ENCODE measurements at regions not wholly inside any gene's neighbourhood (a gene's known extent, or its start where the extent isn't known, plus 50 kb on each side); places are given as distances from the start of the nearest gene placed in this dataset.

- H3K9ac ChIP-seq (ENCODE audit: low read length in 3 of 3): no peak overlapping the region
- no peak for TF ChIP-seq CTCF (IDR thresholded peaks at IDR 0.05; ENCODE audit: borderline replicate concordance, extremely low read depth, insufficient read depth)
- H3K4me1 ChIP-seq (ENCODE audit: control insufficient read depth in 2 of 3, insufficient read depth in 2 of 3, low read depth in 1 of 3, low read length in 3 of 3): no peaks in the 10 kb centered on the region
- no peak overlapping the region for H3K4me3 ChIP-seq (ENCODE audit: low read length in 3 of 3)
- intact Hi-C loops (cut with DNase I): no loop called here
- no peaks in the 10 kb centered on the region for H3K27me3 ChIP-seq (ENCODE audit: control insufficient read depth, insufficient read depth, low read length)
- no peak overlapping the region for H3K27ac ChIP-seq (ENCODE audit: low read depth in 2 of 2, low read length in 2 of 2)
- H3K36me3 ChIP-seq (ENCODE audit: control insufficient read depth in 2 of 3, insufficient read depth in 3 of 3, low read length in 3 of 3): no peaks in the 10 kb centered on the region
- peak in 2 of 5 donors; percentile 5 to 12 for DNase-seq
- FAIRE-seq: no peak
- no peaks in the 10 kb centered on the region for H3K9me3 ChIP-seq (ENCODE audit: control insufficient read depth in 2 of 3, insufficient read depth in 1 of 3, low read length in 3 of 3)
These were observed 646.1 kb downstream of the SQOR start for GRCh38 chr15:46280762-46281542.

GRCh38 chr15:46293550-46293949 is 658.7 kb downstream of the SQOR start:
- no peak overlapping the region for H3K27ac ChIP-seq (ENCODE audit: low read depth in 2 of 2, low read length in 2 of 2)
- no peak overlapping the region for H3K4me3 ChIP-seq (ENCODE audit: low read length in 3 of 3)
- no peak overlapping the region for H3K9ac ChIP-seq (ENCODE audit: low read length in 3 of 3)
- intact Hi-C loops (cut with DNase I): no loop called here
- no peaks in the 10 kb centered on the region for H3K36me3 ChIP-seq (ENCODE audit: control insufficient read depth in 2 of 3, insufficient read depth in 3 of 3, low read length in 3 of 3)
- H3K4me1 ChIP-seq (ENCODE audit: control insufficient read depth in 2 of 3, insufficient read depth in 2 of 3, low read depth in 1 of 3, low read length in 3 of 3): no peaks in the 10 kb centered on the region
- FAIRE-seq: no peak
- no peak for DNase-seq
- no peaks in the 10 kb centered on the region for H3K9me3 ChIP-seq (ENCODE audit: control insufficient read depth in 2 of 3, insufficient read depth in 1 of 3, low read length in 3 of 3)
- no peaks in the 10 kb centered on the region for H3K27me3 ChIP-seq (ENCODE audit: control insufficient read depth, insufficient read depth, low read length)
- no peak for TF ChIP-seq CTCF (IDR thresholded peaks at IDR 0.05; ENCODE audit: borderline replicate concordance, extremely low read depth, insufficient read depth)

- no peaks in the 10 kb centered on the region for H3K36me3 ChIP-seq (ENCODE audit: control insufficient read depth in 2 of 3, insufficient read depth in 3 of 3, low read length in 3 of 3)
- no peaks in the 10 kb centered on the region for H3K4me1 ChIP-seq (ENCODE audit: control insufficient read depth in 2 of 3, insufficient read depth in 2 of 3, low read depth in 1 of 3, low read length in 3 of 3)
- no peaks in the 10 kb centered on the region for H3K27me3 ChIP-seq (ENCODE audit: control insufficient read depth, insufficient read depth, low read length)
- intact Hi-C loops (cut with DNase I): no loop called here
- no peak for DNase-seq
- no peak for TF ChIP-seq CTCF (IDR thresholded peaks at IDR 0.05; ENCODE audit: borderline replicate concordance, extremely low read depth, insufficient read depth)
- no peak overlapping the region for H3K27ac ChIP-seq (ENCODE audit: low read depth in 2 of 2, low read length in 2 of 2)
- no peak for FAIRE-seq
- no peaks in the 10 kb centered on the region for H3K9me3 ChIP-seq (ENCODE audit: control insufficient read depth in 2 of 3, insufficient read depth in 1 of 3, low read length in 3 of 3)
- no peak overlapping the region for H3K4me3 ChIP-seq (ENCODE audit: low read length in 3 of 3)
- H3K9ac ChIP-seq (ENCODE audit: low read length in 3 of 3): no peak overlapping the region
These were observed 661.2 kb downstream of the SQOR start for GRCh38 chr15:46296002-46296401.
